ENCODE measurements at regions not wholly inside any gene's neighbourhood (a gene's known extent, or its start where the extent isn't known, plus 50 kb on each side); places are given as distances from the start of the nearest gene placed in this dataset.
"Not testable (repeated sequence)": the region's sequence is repeated elsewhere in the genome, so short reads cannot be mapped to it uniquely, and the experiment has no call there.

DNA sequence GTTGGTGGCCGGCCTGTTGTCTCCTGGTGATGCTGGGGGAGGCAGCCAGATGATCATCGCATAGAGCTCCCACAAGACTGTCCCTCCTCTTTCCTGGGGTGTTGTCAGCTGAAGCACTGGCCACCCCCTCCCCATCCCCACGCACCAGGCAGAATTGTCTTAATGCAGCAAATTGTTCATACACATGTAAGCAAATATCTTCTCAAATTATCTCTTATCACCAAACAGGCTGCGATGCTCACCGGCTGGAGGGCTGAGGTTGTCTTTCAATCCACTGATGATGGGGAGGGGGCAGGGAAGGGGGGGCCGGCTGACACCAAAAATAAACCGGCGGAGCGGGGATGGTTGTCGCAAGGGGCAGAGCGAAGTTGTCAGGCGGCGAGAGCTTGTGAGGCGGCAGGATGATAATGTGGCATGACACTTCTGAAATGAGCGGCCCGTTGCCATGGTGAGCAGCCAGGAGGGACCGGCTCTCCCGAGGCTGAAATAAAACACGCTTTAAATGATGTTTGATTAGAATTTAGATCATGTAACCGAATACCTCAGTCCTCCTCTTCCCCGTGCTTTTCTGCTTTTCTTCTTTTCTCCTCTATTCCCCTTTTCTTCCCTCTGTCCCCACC is 59.8 kb downstream of the MRM1 start:
- no peak for DNase-seq

DNA sequence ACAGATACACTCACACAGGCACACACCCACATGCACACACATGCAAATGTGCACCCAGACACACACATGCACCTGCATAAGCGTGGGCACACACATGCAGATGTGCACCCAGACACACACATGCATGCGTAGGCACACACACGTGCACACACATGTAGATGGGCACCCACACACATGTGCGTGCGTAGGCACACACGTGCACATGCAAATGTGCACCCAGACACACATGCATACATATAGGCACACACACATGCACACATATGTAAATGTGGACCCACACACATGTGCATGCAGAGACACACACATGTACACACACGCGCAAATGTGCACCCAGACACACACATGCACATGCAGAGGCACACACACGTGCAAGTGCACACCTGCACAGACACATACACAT is 60.3 kb downstream of the MRM1 start:
- DNase-seq, result no peak

DNA sequence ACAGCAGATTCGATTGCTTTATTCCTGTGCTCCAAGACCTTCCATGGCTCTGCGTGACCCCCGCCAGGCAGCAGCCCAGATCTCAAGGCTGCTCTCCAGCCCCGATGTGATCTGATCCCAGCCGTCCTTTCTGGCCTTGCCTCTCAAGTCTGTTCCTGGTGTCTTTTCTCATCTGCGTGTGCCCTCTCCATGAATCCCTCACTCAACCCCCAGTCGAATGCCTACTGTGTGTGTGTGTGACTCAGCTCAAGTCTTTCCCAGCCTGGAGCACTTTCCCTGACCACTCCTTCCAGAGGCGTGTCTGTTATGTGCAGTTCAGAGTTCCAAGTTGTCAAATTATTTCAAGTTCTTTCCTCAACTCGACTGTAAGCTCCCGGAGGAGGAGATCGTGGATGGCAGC is 64.0 kb downstream of the MRM1 start:
- no peak for DNase-seq

GRCh38 chr17:36667922-36668321 is 66.5 kb downstream of the MRM1 start:
- DNase-seq, result no peak

GRCh38 chr17:36668824-36669223 is 67.4 kb downstream of the MRM1 start:
- no peak for DNase-seq

GRCh38 chr17:36671144-36671543 is 69.8 kb downstream of the MRM1 start:
- no peak for DNase-seq

DNA sequence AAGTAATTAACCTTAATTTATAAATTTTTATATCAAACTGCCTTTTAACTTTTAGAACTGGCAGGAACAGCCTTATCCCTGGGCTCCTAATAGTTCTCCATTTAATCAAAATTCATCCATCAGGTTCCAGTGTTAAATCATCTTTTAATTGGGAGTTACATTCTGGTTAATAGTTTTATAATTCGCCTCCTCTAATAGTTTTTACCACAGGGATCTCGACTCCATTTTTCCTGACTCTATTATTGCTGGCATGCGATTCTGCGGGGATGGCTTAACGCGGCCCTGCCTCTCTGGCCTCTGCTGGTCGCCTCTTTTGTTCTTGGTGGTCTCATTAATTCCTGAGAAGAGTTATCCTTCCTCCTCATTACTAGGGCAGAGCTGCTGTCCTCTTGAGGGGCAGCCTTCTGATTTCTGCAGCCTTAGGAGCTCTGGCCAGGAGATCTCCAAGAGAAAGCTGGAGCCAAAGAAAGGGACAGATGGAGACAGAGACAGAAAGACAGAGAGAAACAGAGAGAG is 71.1 kb downstream of the MRM1 start:
- DNase-seq, result no peak

DNA sequence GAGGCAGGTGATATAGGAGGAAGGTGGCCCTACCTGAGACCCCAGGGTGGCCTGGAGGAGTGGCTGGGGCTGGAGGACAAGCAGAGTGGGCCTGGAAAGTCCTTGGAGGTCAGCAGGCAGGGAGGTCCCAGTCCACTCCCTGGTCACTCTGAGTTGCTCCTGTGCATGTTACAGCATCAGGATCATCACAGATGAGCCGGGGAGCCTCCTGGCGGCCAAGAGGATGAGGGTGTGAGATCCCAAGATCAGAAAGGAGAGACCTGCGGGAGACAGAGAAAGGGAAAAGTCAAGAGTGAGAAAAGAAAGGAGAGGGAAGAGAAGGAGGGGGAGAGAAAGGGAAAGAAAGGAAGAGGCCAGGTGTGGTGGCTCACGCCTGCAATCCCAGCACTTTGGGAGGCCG is 71.7 kb downstream of the MRM1 start:
- no peak for DNase-seq

DNA sequence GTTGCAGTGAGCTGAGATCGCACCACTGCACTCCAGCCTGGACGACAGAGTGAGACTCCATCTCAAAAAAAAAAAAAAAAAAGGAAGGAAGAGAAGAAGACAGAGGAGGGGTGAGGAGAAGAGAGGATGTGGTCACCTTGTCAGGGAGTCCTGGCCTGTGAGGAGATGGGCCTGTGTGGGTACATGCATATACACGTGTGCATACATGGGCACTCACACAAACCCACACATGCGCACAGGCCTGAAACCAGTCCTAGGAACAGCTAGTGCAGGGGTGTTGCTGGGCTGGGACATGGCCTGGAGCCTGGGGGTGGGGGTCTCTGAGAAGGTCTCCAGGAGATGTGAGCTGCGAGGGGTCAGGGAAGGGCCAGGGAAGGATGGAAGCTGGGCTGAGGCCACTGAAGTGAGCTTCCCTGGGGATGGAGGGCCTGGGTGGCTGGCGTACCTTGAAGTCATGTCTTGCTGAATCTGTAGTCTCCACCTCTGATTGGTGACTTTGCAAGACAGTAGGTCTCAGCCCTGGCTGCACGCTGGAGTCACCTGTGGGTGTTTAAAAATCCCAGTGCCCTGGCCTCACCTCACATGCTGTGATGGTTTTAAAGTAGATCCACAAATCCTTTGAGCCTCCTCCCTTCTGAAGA is 72.4 kb downstream of the MRM1 start:
- DNase-seq, result peak; percentile 6

DNA sequence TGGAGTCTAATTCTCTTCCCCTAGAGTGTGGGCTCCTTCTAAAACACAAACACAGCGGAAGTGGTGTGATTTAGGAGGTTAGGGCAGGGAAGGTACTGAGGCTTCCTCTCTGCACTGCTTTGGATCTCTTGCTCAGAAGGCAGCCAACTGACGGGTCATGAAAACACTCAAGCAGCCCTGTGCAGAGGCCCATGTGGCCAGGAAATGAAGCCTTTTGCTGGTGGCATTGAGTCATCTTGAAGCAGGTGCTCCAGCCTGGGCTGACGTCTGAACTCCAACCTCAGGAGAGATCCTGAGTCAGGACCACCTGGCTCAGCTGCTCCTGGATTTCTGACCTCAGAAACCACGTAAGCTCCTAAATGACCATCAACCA is 72.9 kb downstream of the MRM1 start:
- peak; percentile 80 for DNase-seq

- DNase-seq, result peak; percentile 57
Observed at GRCh38 chr17:36675250-36675649, 73.9 kb downstream of the MRM1 start.

DNA sequence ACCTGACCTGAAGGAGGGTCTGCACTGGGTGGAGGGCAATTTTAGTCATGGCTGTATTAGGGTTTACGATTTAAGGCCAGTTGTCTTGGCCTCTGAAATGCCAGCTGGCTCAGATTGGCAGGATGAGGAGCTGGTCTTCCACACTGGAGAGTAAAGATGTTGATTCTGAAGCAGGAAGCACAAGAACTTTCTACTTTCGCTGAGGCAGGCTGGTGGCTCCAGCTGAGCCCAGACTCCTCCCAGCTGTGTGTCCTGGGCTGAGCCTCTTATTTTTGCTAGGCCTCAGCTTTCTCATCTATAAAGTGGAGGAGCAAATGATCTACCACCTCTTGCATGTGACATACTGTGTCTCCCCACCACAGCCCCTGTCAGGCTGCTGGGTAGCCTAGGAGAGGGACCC is 74.4 kb downstream of the MRM1 start:
- DNase-seq, result peak; percentile 25

DNA sequence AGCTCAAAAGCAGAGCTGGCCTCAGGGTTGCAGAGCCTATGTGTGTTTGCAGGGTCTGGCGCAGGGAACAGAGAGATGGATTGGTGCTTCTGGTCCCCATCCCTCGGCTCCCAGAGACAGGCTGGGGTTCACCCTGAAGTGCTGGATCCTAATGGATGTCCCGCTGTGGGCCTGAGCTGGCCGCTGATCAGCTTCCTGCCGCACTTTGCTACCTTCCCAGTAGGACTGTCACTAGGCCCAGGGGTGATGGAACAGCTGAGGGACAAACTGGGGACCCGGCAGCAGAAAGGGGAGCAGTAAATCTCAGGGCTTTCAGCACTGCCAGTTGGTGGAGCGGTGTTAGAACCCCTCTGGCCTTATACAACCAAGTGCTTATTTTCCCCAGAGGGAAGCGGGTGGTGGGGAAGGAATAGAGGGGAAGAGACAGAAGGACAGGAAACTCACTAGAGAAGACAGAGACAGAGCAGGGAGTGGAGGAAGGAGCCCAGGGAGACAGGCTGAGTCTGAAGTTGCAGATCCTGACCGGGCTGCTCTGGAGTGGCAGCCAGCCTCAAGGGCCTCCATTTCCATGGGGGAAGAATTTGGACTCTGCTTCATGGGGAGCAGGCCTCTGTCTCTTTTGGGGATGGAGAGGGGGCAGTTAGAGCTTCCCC is 78.6 kb downstream of the MRM1 start:
- no peak for DNase-seq

GRCh38 chr17:36680701-36681202 is 79.4 kb downstream of the MRM1 start:
- no peak for DNase-seq

- no peak for DNase-seq
Observed at GRCh38 chr17:36682773-36683172, 81.4 kb downstream of the MRM1 start.

- DNase-seq, result no peak
Observed at GRCh38 chr17:36683387-36683786, 82.0 kb downstream of the MRM1 start.

DNA sequence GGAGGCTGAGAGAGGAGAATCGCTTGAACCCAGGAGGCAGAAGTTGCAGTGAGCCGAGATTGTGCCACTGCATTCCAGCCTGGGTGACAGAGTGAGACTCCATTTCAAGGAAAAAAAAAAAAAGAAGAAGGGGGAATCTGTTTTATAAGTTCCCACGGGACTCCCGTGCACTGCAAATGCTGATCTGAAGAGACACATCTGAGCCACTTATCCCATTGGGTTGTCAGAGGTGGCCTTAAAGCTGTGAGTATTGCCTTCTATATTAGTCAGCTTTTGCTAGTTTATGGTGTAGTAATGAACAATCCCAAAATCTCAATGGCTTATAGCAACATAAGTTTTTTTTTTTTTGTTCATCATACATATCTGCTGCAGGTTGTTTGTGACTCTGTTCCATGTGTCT is 82.8 kb downstream of the MRM1 start:
- no peak for DNase-seq

DNA sequence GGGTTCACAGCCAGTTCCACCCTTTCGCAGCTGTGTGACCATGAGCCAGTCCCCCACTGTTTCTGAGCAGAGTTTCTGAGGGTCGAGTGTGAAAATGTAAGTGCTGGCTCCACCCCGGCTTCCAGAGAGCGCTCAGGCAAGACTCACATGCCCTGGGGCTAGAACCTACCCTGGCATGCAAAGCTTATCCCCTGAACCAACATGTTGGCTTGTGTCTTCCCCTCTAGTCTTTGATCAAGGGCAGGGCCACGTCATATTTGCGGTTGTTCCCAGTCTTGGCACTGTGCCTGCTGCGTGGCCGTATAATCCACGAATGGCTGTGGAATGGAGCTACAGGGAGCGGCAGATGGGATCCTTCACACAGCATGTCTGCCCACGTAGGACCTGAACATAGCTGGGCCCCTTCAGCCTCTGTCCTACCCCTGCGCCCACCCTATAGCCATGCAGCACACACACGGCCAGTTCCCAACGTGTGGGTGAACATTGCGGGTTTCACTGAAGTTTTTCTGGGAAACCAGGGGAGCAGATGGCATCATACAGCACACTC is 84.8 kb downstream of the MRM1 start:
- DNase-seq, result no peak

DNA sequence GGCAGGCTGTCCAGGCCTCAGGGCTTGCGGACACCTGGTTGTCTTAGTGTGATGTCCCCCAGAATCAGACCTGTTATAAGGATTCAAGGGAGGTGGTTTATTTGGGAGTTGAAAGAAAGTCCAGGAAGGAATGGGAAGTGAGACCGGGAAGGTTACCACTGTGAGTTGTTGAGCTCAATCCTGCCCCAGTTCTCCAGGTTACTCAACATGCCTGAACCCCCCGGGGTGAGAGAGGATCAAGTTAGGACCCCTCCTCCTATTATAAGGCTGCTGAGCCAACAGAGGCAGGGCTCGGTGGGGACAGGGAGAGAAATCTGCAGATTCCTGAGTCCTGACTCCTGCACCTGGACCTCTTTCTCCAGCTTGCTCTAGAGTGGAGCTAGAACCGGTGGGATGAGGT is 86.4 kb downstream of the MRM1 start:
- no peak for DNase-seq

DNA sequence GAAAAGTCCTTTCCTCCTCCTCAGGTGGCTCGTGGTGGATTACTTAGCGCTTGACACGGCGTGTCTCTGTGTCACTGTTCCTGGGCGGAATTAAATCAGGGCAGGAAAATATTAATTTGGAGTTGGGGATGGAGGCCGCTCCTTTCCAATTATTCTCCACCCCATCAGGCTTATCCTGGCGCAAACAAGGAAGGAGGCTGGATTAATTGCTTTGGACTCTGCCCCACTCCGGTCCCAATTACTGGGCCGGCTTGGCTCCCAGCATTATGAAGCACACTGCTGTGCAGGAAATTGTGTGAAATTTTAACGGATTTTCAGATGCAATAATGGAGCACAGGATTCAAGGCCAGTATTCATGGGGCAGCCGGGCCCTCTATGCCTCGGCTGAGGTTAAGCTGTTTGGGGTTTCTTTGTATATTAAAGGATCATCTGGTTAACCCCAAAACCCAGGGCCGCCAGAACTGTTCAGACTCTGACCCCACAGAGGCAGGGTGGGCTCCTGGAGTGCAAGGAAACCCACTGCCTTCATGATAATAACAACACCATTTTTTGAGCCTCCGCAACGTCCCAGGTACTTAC is 87.8 kb downstream of the MRM1 start:
- DNase-seq, result no peak

DNA sequence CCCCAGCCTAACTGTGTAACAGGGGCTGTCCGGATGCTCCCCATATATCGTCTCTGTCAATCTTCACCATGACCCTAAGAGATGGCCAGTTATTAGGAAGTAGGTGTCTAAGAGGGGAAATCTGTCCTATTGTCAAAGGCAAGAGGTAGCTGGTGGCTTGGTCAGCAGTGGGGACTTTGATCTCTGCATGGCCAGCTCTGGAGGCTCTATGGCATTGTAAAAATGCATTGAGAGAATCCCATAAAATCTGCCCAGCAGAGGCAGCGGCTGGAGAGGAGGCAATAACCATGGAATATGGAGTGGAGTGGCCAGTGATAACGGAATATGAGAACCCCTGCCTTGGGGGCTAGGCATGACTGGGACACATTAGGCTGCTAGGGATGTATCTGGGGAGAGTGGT is 88.8 kb downstream of the MRM1 start:
- DNase-seq, result no peak

- DNase-seq, result no peak
Observed at GRCh38 chr17:36691606-36692005, 90.2 kb downstream of the MRM1 start.

GRCh38 chr17:36695082-36695481 is 93.7 kb downstream of the MRM1 start:
- no peak for DNase-seq

GRCh38 chr17:36695710-36696109 is 94.3 kb downstream of the MRM1 start:
- DNase-seq, result not testable (repeated sequence)

Measured in activated CD4-positive, alpha-beta T cell treated with anti-CD3 and anti-CD28 coated beads, Interleukin-2, Interleukin-6, amounts not matched to agents 100 ng/mL and 50 ng/mL, durations not matched to agents 16 hours and 8 hours (primary cell).